Hepatocyte (in vitro differentiated cells): ENCODE measurements at regions not wholly inside any gene's neighbourhood (a gene's known extent, or its start where the extent isn't known, plus 50 kb on each side); places are given as distances from the start of the nearest gene placed in this dataset.

Experiments
- DNase-seq: peaks from one replicate; pipeline ENCODE4 v3.0.0-alpha.2; 2016; ENCODE audit warnings: low spot score
- H2AFZ ChIP-seq: fragments of 200-600 bp; sonication (generic); 2 replicates; pipeline ENCODE4 v1.6.0; 2016; ENCODE audit warnings: antibody characterized with exemption, mild to moderate bottlenecking
- H3K27ac ChIP-seq: fragments of 200-600 bp; sonication (generic); 2 replicates; pipeline ENCODE4 v1.5.1; 2016; ENCODE audit warnings: mild to moderate bottlenecking
- H3K27me3 ChIP-seq: fragments of 200-600 bp; sonication (generic); 2 replicates; pipeline ENCODE4 v1.6.1; 2016
- H3K36me3 ChIP-seq: fragments of 200-600 bp; sonication (generic); replicated peaks from 2 replicates; pipeline ENCODE4 v1.5.1; 2016; ENCODE audit warnings: low read depth; ENCODE audit not compliant: insufficient read depth
- H3K4me1 ChIP-seq: fragments of 200-600 bp; sonication (generic); 2 replicates; pipeline ENCODE4 v1.5.1; 2016; ENCODE audit warnings: mild to moderate bottlenecking, moderate library complexity; ENCODE audit not compliant: insufficient read depth
- H3K4me2 ChIP-seq: fragments of 200-600 bp; sonication (generic); 2 replicates; pipeline ENCODE4 v1.6.0; 2016
- H3K4me3 ChIP-seq: fragments of 200-600 bp; sonication (generic); 2 replicates; pipeline ENCODE4 v1.5.1; 2016; ENCODE audit warnings: mild to moderate bottlenecking
- H3K79me2 ChIP-seq: fragments of 200-600 bp; sonication (generic); 2 replicates; pipeline ENCODE4 v1.6.0; 2017; ENCODE audit warnings: mild to moderate bottlenecking
- H3K9me2 ChIP-seq: fragments of 200-600 bp; sonication (generic); replicated peaks from 2 replicates; pipeline ENCODE4 v1.6.0; 2017; ENCODE audit warnings: mild to moderate bottlenecking; ENCODE audit not compliant: insufficient read depth
- H3K9me3 ChIP-seq: fragments of 200-600 bp; sonication (generic); 2 replicates; pipeline ENCODE4 v1.5.1; 2016; ENCODE audit warnings: low read depth, mild to moderate bottlenecking
- H4K20me1 ChIP-seq: fragments of 200-600 bp; sonication (generic); 2 replicates; pipeline ENCODE4 v1.6.0; 2016; ENCODE audit warnings: mild to moderate bottlenecking; ENCODE audit not compliant: insufficient read depth, poor library complexity, severe bottlenecking
- CTCF ChIP-seq: fragments of 200-600 bp; sonication (generic); IDR thresholded peaks from 2 replicates; pipeline ENCODE4 v1.5.1; 2016; ENCODE audit warnings: antibody characterized with exemption, mild to moderate bottlenecking; ENCODE audit not compliant: poor library complexity
- EZH2 ChIP-seq: fragments of 200-600 bp; sonication (generic); IDR thresholded peaks from 2 replicates; pipeline ENCODE4 v1.6.1; 2016; ENCODE audit warnings: antibody characterized with exemption, mild to moderate bottlenecking, borderline replicate concordance
- EZH2phosphoT487 ChIP-seq: fragments of 200-600 bp; sonication (generic); IDR thresholded peaks from one replicate; pipeline ENCODE4 v1.6.1; 2018; ENCODE audit warnings: antibody characterized with exemption, mild to moderate bottlenecking, low read depth, moderate library complexity; ENCODE audit not compliant: unreplicated experiment, severe bottlenecking
- WGBS: methylation state at CpG from one replicate; pipeline ENCODE4 v1.1.6; 2016; ENCODE audit warnings: low lambda C conversion rate; ENCODE audit errors: missing lambda C conversion rate; 5-methylcytosine and 5-hydroxymethylcytosine counted together

- Histone ChIP-seq H3K9me2 (no peaks in the 10 kb centered on the region), H3K79me2 (no peaks in the 10 kb centered on the region), H3K27ac (no peak overlapping the region), H4K20me1 (no peaks in the 10 kb centered on the region), H3K36me3 (no peaks in the 10 kb centered on the region), H3K9me3 (no peaks in the 10 kb centered on the region), H3K27me3 (no peaks in the 10 kb centered on the region), H2AFZ (no peak overlapping the region), H3K4me2 (no peak overlapping the region), H3K4me1 (no peaks in the 10 kb centered on the region), H3K4me3 (no peak overlapping the region)
- DNase-seq = no peak
- 73% methylated on average over 4 of the region's 4 CpGs for WGBS
- TF ChIP-seq CTCF (no peak), EZH2phosphoT487 (no peak), EZH2 (no peak)
Measured at GRCh38 chr6:126764104-126764503, 354.4 kb upstream of the RSPO3 start.

- Histone ChIP-seq H3K27me3 (no peaks in the 10 kb centered on the region), H3K79me2 (no peaks in the 10 kb centered on the region), H2AFZ (no peak overlapping the region), H3K4me2 (no peak overlapping the region), H3K4me1 (no peaks in the 10 kb centered on the region), H3K4me3 (no peak overlapping the region), H3K9me3 (no peaks in the 10 kb centered on the region), H3K36me3 (no peaks in the 10 kb centered on the region), H4K20me1 (no peaks in the 10 kb centered on the region), H3K27ac (no peak overlapping the region), H3K9me2 (no peaks in the 10 kb centered on the region)
- 85% methylated on average over 4 of the region's 4 CpGs for WGBS
- no peak for DNase-seq
- TF ChIP-seq CTCF (no peak), EZH2 (no peak), EZH2phosphoT487 (no peak)
Measured at GRCh38 chr6:126764671-126765070, 353.8 kb upstream of the RSPO3 start.

GRCh38 chr6:126766820-126767219 lies 351.7 kb upstream of the RSPO3 start:
- Histone ChIP-seq H3K9me3 (no peaks in the 10 kb centered on the region), H3K79me2 (no peaks in the 10 kb centered on the region), H3K9me2 (no peaks in the 10 kb centered on the region), H4K20me1 (no peaks in the 10 kb centered on the region), H3K4me1 (no peaks in the 10 kb centered on the region), H3K27ac (no peak overlapping the region), H2AFZ (no peak overlapping the region), H3K4me2 (no peak overlapping the region), H3K36me3 (no peaks in the 10 kb centered on the region), H3K27me3 (no peaks in the 10 kb centered on the region), H3K4me3 (no peak overlapping the region)
- no peak for TF ChIP-seq EZH2
- TF ChIP-seq EZH2phosphoT487 = no peak
- TF ChIP-seq CTCF = no peak
- DNase-seq = no peak
- 94% methylated on average over 1 of the region's 3 CpGs for WGBS

GRCh38 chr6:126767711-126768110 lies 350.8 kb upstream of the RSPO3 start:
- Histone ChIP-seq H3K27ac (no peak overlapping the region), H3K9me2 (no peaks in the 10 kb centered on the region), H4K20me1 (no peaks in the 10 kb centered on the region), H3K27me3 (no peaks in the 10 kb centered on the region), H2AFZ (no peak overlapping the region), H3K79me2 (no peaks in the 10 kb centered on the region), H3K9me3 (no peaks in the 10 kb centered on the region), H3K4me3 (no peak overlapping the region), H3K4me1 (no peaks in the 10 kb centered on the region), H3K36me3 (no peaks in the 10 kb centered on the region), H3K4me2 (no peak overlapping the region)
- no peak for DNase-seq
- TF ChIP-seq CTCF = no peak
- no peak for TF ChIP-seq EZH2phosphoT487
- TF ChIP-seq EZH2 = no peak
- WGBS = 80% methylated on average over 1 of the region's 1 CpG
